ENCODE measurements at regions not wholly inside any gene's neighbourhood (a gene's known extent, or its start where the extent isn't known, plus 50 kb on each side); places are given as distances from the start of the nearest gene placed in this dataset.

DNA sequence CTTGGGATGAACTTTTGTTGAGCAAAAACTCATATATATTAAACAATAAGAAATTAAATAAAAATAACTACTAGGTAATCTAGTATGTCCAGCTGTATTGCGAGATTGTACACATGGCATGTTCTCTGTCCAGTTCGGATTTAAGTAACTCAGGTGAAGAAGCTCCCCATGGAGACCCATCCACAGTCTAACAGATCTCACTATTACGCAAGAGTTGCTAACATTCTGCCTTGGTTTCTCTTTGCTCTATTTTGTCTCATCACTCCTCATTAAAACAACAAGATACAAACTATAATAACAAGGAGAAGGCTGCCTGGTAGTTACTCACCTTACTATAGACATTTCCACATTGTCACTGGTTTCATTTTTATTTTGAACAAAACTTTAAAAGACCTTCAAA is 1372.3 kb upstream of the CELF2 start:
- WGBS (ENCODE audit: insufficient coverage): 100% methylated on average over 3 of the region's 3 CpGs
- H3K27ac Mint-ChIP-seq: no peak overlapping the region
- no peaks in the 10 kb centered on the region for H3K27me3 Mint-ChIP-seq (ENCODE audit: low read depth in 2 of 2)
- no peaks in the 10 kb centered on the region for H3K4me1 Mint-ChIP-seq
- Histone ChIP-seq H3K36me3 (ENCODE audit: control insufficient read depth, insufficient read depth, low read length) (no peaks in the 10 kb centered on the region), H3K27me3 (ENCODE audit: control insufficient read depth, insufficient read depth, low read length) (no peaks in the 10 kb centered on the region), H3K9me3 (ENCODE audit: control insufficient read depth, insufficient read depth, low read length) (no peaks in the 10 kb centered on the region), H3K4me1 (ENCODE audit: control insufficient read depth, insufficient read depth, low read length) (no peaks in the 10 kb centered on the region), H3K27ac (ENCODE audit: low read length) (no peak overlapping the region), H3K4me3 (ENCODE audit: low read length) (no peak overlapping the region)
- no peaks in the 10 kb centered on the region for H3K36me3 Mint-ChIP-seq
- peaks cover 8 to 9% of the 10 kb centered on the region in 2 donors for H3K9me3 Mint-ChIP-seq
- ATAC-seq: no peak
- DNase-seq: no peak
- H3K4me3 Mint-ChIP-seq: no peak overlapping the region
- no peak for TF ChIP-seq CTCF (IDR thresholded peaks at IDR 0.05)
- intact Hi-C loops (cut with micrococcal nuclease): no loop called here

DNA sequence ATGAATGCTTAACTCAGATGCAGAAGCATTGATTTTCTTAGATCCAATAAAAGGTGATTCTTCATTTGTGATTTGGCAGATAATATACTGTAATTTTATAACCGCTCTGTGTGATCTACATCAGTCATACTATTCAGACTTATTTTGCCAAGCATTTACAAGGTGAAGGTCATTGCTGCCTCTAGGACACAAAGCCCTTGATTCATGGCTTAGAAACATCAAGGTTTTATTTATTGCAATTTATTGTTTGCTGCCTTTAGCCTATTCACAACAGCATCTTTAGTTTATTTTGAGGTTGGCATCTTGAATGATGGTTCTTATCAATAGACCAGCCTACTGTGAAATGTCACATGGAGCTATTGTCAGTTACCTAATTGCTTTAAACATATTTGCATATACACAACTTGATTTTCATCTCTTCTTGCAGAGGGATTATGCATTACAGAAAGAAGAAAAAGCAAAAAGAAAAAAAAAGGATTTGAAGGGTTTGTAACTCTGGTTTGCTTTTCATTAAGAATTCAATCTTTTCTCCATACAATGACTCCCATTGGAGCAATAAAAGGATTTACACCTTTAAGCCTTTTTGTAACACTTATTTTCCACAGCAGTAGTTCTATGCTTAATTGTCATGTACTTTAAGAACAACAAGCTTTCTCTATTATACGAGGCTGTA is 1371.6 kb upstream of the CELF2 start:
- H3K9me3 ChIP-seq (ENCODE audit: control insufficient read depth, insufficient read depth, low read length): no peaks in the 10 kb centered on the region
- H3K4me1 Mint-ChIP-seq: no peaks in the 10 kb centered on the region
- H3K4me3 Mint-ChIP-seq: no peak overlapping the region
- no peaks in the 10 kb centered on the region for H3K36me3 ChIP-seq (ENCODE audit: control insufficient read depth, insufficient read depth, low read length)
- H3K27me3 Mint-ChIP-seq (ENCODE audit: low read depth in 2 of 2): no peaks in the 10 kb centered on the region
- intact Hi-C loops (cut with micrococcal nuclease): no loop called here
- H3K4me1 ChIP-seq (ENCODE audit: control insufficient read depth, insufficient read depth, low read length): no peaks in the 10 kb centered on the region
- DNase-seq (no peak), ATAC-seq (no peak)
- WGBS (ENCODE audit: insufficient coverage): 100% methylated on average over 1 of the region's 2 CpGs
- H3K36me3 Mint-ChIP-seq: no peaks in the 10 kb centered on the region
- TF ChIP-seq CTCF (IDR thresholded peaks at IDR 0.05): no peak
- H3K27me3 ChIP-seq (ENCODE audit: control insufficient read depth, insufficient read depth, low read length): no peaks in the 10 kb centered on the region
- H3K4me3 ChIP-seq (ENCODE audit: low read length): no peak overlapping the region
- H3K27ac Mint-ChIP-seq: no peak overlapping the region
- H3K27ac ChIP-seq (ENCODE audit: low read length): no peak overlapping the region
- peaks cover 8 to 9% of the 10 kb centered on the region in 2 donors for H3K9me3 Mint-ChIP-seq

DNA sequence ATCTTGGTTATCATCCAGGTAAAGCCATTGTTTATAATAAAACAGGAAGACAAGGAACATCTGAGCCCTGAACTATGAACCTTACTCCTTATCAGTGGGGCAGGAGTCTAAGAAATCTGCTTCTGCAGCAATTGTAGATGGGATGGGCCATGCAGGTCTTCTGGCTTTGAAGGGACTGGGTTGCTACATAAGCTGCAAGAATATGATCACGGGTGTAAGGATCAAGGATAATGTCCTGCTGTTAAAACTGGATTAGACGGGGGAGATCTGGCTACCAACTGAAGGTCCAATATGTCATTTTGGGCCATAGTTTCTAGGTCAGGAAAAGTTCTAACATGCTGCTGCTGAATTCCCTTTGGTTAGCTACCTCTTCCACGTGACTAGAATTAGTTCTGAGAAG is 1363.4 kb upstream of the CELF2 start:
- no peaks in the 10 kb centered on the region for H3K4me1 ChIP-seq (ENCODE audit: control insufficient read depth, insufficient read depth, low read length)

More for the DNA sequence above, 1363.4 kb upstream of the CELF2 start:
- Histone ChIP-seq H3K9me3 (ENCODE audit: control insufficient read depth, insufficient read depth, low read length) (no peaks in the 10 kb centered on the region), H3K4me3 (ENCODE audit: low read length) (no peak overlapping the region), H3K36me3 (ENCODE audit: control insufficient read depth, insufficient read depth, low read length) (no peaks in the 10 kb centered on the region), H3K27me3 (ENCODE audit: control insufficient read depth, insufficient read depth, low read length) (no peaks in the 10 kb centered on the region), H3K27ac (ENCODE audit: low read length) (no peak overlapping the region)
- WGBS (ENCODE audit: insufficient coverage): 86% methylated on average over 3 of the region's 3 CpGs
- Mint-ChIP-seq H3K27me3 (ENCODE audit: low read depth in 2 of 2) (no peaks in the 10 kb centered on the region), H3K4me3 (no peak overlapping the region), H3K36me3 (no peaks in the 10 kb centered on the region), H3K27ac (no peak overlapping the region), H3K4me1 (no peaks in the 10 kb centered on the region), H3K9me3 (peaks cover 2 to 5% of the 10 kb centered on the region in 2 donors)
- ATAC-seq (no peak), DNase-seq (no peak)
- no peak for TF ChIP-seq CTCF (IDR thresholded peaks at IDR 0.05)
- intact Hi-C loops (cut with micrococcal nuclease): no loop called here
